ENCODE measurements at regions not wholly inside any gene's neighbourhood (a gene's known extent, or its start where the extent isn't known, plus 50 kb on each side); places are given as distances from the start of the nearest gene placed in this dataset.

DNA sequence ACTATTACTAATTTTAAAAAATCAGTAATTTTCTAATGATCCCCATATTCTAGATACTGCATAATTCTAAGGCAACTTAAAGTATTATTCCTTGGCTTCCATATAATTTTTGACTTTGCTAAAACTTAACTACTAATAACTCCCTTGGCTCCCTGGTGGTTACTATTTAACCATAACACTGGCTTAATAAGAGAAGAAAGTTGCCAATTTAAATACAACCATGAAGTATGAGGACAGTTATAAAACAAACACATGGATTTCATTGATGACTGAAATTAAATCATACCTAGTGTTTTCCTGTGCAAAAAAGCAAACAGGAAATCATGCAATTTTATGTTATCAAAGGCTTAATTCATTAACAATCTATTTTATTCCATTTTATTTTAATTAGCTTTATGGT, 1073.9 kb downstream of the GRM8 start:
- TF ChIP-seq, protein P1, sequence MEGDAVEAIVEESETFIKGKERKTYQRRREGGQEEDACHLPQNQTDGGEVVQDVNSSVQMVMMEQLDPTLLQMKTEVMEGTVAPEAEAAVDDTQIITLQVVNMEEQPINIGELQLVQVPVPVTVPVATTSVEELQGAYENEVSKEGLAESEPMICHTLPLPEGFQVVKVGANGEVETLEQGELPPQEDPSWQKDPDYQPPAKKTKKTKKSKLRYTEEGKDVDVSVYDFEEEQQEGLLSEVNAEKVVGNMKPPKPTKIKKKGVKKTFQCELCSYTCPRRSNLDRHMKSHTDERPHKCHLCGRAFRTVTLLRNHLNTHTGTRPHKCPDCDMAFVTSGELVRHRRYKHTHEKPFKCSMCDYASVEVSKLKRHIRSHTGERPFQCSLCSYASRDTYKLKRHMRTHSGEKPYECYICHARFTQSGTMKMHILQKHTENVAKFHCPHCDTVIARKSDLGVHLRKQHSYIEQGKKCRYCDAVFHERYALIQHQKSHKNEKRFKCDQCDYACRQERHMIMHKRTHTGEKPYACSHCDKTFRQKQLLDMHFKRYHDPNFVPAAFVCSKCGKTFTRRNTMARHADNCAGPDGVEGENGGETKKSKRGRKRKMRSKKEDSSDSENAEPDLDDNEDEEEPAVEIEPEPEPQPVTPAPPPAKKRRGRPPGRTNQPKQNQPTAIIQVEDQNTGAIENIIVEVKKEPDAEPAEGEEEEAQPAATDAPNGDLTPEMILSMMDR (IDR thresholded peaks at IDR 0.05; ENCODE audit: insufficient read depth, low read depth, low read length): no peak
- no peak for TF ChIP-seq EZH2 (IDR thresholded peaks at IDR 0.05; ENCODE audit: insufficient read depth, low read length)

Measured in astrocyte (in vitro differentiated cells and primary cell).